Middle frontal gyrus (tissue), 1 donor: ENCODE measurements at regions not wholly inside any gene's neighbourhood (a gene's known extent, or its start where the extent isn't known, plus 50 kb on each side); places are given as distances from the start of the nearest gene placed in this dataset.
A peak's percentile ranks its signal among the peaks of the same experiment; 100 is the strongest.

Experiments
- DNase-seq: peaks from one replicate; pipeline ENCODE4 v3.0.0-alpha.2; 2015; ENCODE audit warnings: low spot score; ENCODE audit errors: extremely low spot score

GRCh38 chr10:20991526-20991925 is 94.4 kb upstream of the NEBL start:
- DNase-seq = no peak

- no peak for DNase-seq
Observed at GRCh38 chr10:20990604-20991003, 93.5 kb upstream of the NEBL start.

GRCh38 chr10:20988357-20988983 is 91.4 kb upstream of the NEBL start:
- DNase-seq = no peak

- no peak for DNase-seq
Observed at GRCh38 chr10:20986049-20986448, 88.9 kb upstream of the NEBL start.

GRCh38 chr10:20984662-20985061 is 87.6 kb upstream of the NEBL start:
- DNase-seq = no peak

GRCh38 chr10:20981419-20981953 is 84.4 kb upstream of the NEBL start:
- no peak for DNase-seq

GRCh38 chr10:20978617-20979016 is 81.5 kb upstream of the NEBL start:
- DNase-seq = no peak

- DNase-seq = no peak
Observed at GRCh38 chr10:20977300-20977699, 80.2 kb upstream of the NEBL start.

GRCh38 chr10:20976891-20977290 is 79.8 kb upstream of the NEBL start:
- DNase-seq = no peak

GRCh38 chr10:20976390-20976789 is 79.3 kb upstream of the NEBL start:
- DNase-seq = no peak

- no peak for DNase-seq
Observed at GRCh38 chr10:20975236-20975635, 78.1 kb upstream of the NEBL start.

GRCh38 chr10:20972925-20973324 is 75.8 kb upstream of the NEBL start:
- DNase-seq = no peak

- DNase-seq = no peak
Observed at GRCh38 chr10:20971901-20972300, 74.8 kb upstream of the NEBL start.

GRCh38 chr10:20970708-20971107 is 73.6 kb upstream of the NEBL start:
- DNase-seq = no peak

- DNase-seq = no peak
Observed at GRCh38 chr10:20970044-20970443, 72.9 kb upstream of the NEBL start.

- no peak for DNase-seq
Observed at GRCh38 chr10:20966426-20966825, 69.3 kb upstream of the NEBL start.

- peak; percentile 20 for DNase-seq
Observed at GRCh38 chr10:20963721-20964595, 66.8 kb upstream of the NEBL start.

- no peak for DNase-seq
Observed at GRCh38 chr10:20963056-20963455, 65.9 kb upstream of the NEBL start.

- no peak for DNase-seq
Observed at GRCh38 chr10:20962165-20962564, 65.1 kb upstream of the NEBL start.

- no peak for DNase-seq
Observed at GRCh38 chr10:20959242-20959641, 62.1 kb upstream of the NEBL start.

GRCh38 chr10:20958764-20959163 is 61.7 kb upstream of the NEBL start:
- no peak for DNase-seq

- no peak for DNase-seq
Observed at GRCh38 chr10:20958225-20958624, 61.1 kb upstream of the NEBL start.

GRCh38 chr10:20957744-20958143 is 60.6 kb upstream of the NEBL start:
- no peak for DNase-seq
